Lower leg skin (tissue), 4 donors: ENCODE measurements at regions not wholly inside any gene's neighbourhood (a gene's known extent, or its start where the extent isn't known, plus 50 kb on each side); places are given as distances from the start of the nearest gene placed in this dataset.

Experiments
- DNase-seq, 2 donors: peaks; one replicate each; pipeline ENCODE4 v3.0.0-alpha.2; 2019; ENCODE audit warnings: low spot score in 2 of 2
- H3K4me3 ChIP-seq: fragments of 200-600 bp; sonication (generic); 2 replicates; pipeline ENCODE4 v1.5.1; 2017; ENCODE audit warnings: mild to moderate bottlenecking, low read depth; ENCODE audit not compliant: poor library complexity, severe bottlenecking
- CTCF ChIP-seq, 3 donors: fragments of 450-650 bp; IDR thresholded peaks; one replicate each; pipeline ENCODE4 v1.5.1; 2016; ENCODE audit warnings: antibody characterized with exemption in 3 of 3, mild to moderate bottlenecking in 3 of 3, moderate library complexity in 2 of 3
- POLR2A ChIP-seq, 2 donors: fragments of 450-650 bp; IDR thresholded peaks; one replicate each; pipeline ENCODE4 v1.6.1; 2016 to 2017; ENCODE audit warnings: antibody characterized with exemption in 2 of 2, mild to moderate bottlenecking in 1 of 2, moderate library complexity in 1 of 2
- WGBS, 2 donors: methylation state at CpG; one replicate each; pipeline ENCODE4 v1.1.5; 2018; 5-methylcytosine and 5-hydroxymethylcytosine counted together
- intact Hi-C: fragments of 100-400 bp; cut with DNase I; formaldehyde crosslinking; loops from one replicate; pipeline ENCODE4 v1.15.0; 2023; ENCODE audit warnings: low total_unique reads

GRCh38 chr18:1604751-1605150 lies 700.1 kb downstream of the ADCYAP1 start:
- no peak overlapping the region for H3K4me3 ChIP-seq
- TF ChIP-seq POLR2A (IDR thresholded peaks at IDR 0.05) (no peak), CTCF (IDR thresholded peaks at IDR 0.05) (no peak)
- WGBS, 2 donors, result 83 to 87% methylated on average over 5 of the region's 5 CpGs
- DNase-seq, result no peak
- intact Hi-C loops, result no loop called here

GRCh38 chr18:1618364-1618763 lies 713.7 kb downstream of the ADCYAP1 start:
- DNase-seq, result no peak
- 61 to 83% methylated on average over 3 of the region's 3 CpGs for WGBS, 2 donors
- no peak overlapping the region for H3K4me3 ChIP-seq
- intact Hi-C loops, result no loop called here
- TF ChIP-seq POLR2A (IDR thresholded peaks at IDR 0.05) (no peak), CTCF (IDR thresholded peaks at IDR 0.05) (no peak)

GRCh38 chr18:1619507-1619906 lies 714.8 kb downstream of the ADCYAP1 start:
- DNase-seq, result no peak
- TF ChIP-seq CTCF (IDR thresholded peaks at IDR 0.05) (no peak), POLR2A (IDR thresholded peaks at IDR 0.05) (no peak)
- WGBS, 2 donors, result 69 to 73% methylated on average over 5 of the region's 5 CpGs
- intact Hi-C loops, result no loop called here
- no peak overlapping the region for H3K4me3 ChIP-seq

GRCh38 chr18:1624612-1625011 lies 719.9 kb downstream of the ADCYAP1 start:
- TF ChIP-seq POLR2A (IDR thresholded peaks at IDR 0.05), result no peak
- no peak for TF ChIP-seq CTCF (IDR thresholded peaks at IDR 0.05)
- no peak overlapping the region for H3K4me3 ChIP-seq
- intact Hi-C loops, result no loop called here
- DNase-seq, result no peak
- WGBS, 2 donors, result 73 to 86% methylated on average over 2 of the region's 2 CpGs

GRCh38 chr18:1627494-1627893 lies 722.8 kb downstream of the ADCYAP1 start:
- WGBS, 2 donors, result 60 to 61% methylated on average over 1 of the region's 1 CpG
- intact Hi-C loops, result no loop called here
- DNase-seq, result no peak
- no peak overlapping the region for H3K4me3 ChIP-seq
- TF ChIP-seq POLR2A (IDR thresholded peaks at IDR 0.05) (no peak), CTCF (IDR thresholded peaks at IDR 0.05) (no peak)

GRCh38 chr18:1648712-1649111 lies 744.0 kb downstream of the ADCYAP1 start:
- TF ChIP-seq CTCF (IDR thresholded peaks at IDR 0.05) (no peak), POLR2A (IDR thresholded peaks at IDR 0.05) (no peak)
- H3K4me3 ChIP-seq, result no peak overlapping the region
- intact Hi-C loops, result no loop called here
- DNase-seq, result no peak
- 37 to 53% methylated on average over 2 of the region's 2 CpGs for WGBS, 2 donors
